ENCODE measurements at regions not wholly inside any gene's neighbourhood (a gene's known extent, or its start where the extent isn't known, plus 50 kb on each side); places are given as distances from the start of the nearest gene placed in this dataset.

GRCh38 chr13:104143760-104144416 lies 1077.7 kb upstream of the SLC10A2 start:
- Histone ChIP-seq H3K9me3 (no peaks in the 10 kb centered on the region), H3K27me3 (no peaks in the 10 kb centered on the region), H3K36me3 (ENCODE audit: low read depth, missing control alignments) (no peaks in the 10 kb centered on the region), H3K4me3 (no peak overlapping the region), H3K4me1 (no peaks in the 10 kb centered on the region), H3K27ac (no peak overlapping the region)
- TF ChIP-seq, protein P1, sequence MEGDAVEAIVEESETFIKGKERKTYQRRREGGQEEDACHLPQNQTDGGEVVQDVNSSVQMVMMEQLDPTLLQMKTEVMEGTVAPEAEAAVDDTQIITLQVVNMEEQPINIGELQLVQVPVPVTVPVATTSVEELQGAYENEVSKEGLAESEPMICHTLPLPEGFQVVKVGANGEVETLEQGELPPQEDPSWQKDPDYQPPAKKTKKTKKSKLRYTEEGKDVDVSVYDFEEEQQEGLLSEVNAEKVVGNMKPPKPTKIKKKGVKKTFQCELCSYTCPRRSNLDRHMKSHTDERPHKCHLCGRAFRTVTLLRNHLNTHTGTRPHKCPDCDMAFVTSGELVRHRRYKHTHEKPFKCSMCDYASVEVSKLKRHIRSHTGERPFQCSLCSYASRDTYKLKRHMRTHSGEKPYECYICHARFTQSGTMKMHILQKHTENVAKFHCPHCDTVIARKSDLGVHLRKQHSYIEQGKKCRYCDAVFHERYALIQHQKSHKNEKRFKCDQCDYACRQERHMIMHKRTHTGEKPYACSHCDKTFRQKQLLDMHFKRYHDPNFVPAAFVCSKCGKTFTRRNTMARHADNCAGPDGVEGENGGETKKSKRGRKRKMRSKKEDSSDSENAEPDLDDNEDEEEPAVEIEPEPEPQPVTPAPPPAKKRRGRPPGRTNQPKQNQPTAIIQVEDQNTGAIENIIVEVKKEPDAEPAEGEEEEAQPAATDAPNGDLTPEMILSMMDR (IDR thresholded peaks at IDR 0.05) = no peak
- DNase-seq = no peak
- intact Hi-C loops (cut with DNase I; ENCODE audit: low total_unique reads) = no loop called here
- 47 to 52% methylated on average over 9 of the region's 9 CpGs for WGBS, 2 donors

DNA sequence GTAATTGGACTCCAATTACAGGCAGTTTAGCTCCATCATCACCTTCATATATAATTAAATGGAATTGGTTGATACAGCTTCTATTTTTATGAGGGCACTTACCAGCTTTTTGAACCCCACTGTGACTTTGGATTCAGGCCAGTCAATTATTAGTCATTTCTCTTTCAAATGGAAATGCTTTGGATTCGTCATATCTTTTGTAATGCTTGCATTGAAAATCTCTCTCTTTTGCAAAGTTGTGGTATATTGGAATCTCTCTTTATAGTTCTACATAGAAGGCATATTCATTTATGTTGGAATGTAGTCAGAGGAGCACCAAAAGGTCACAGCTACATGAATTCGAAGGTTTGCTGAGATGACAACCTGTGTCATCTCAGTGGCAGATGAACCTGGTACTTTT lies 1074.3 kb upstream of the SLC10A2 start:
- intact Hi-C loops (cut with DNase I; ENCODE audit: low total_unique reads) = no loop called here
- no peak overlapping the region for H3K27ac ChIP-seq
- H3K36me3 ChIP-seq (ENCODE audit: low read depth, missing control alignments) = no peaks in the 10 kb centered on the region
- 66 to 90% methylated on average over 2 of the region's 2 CpGs for WGBS, 2 donors
- no peaks in the 10 kb centered on the region for H3K9me3 ChIP-seq
- no peak overlapping the region for H3K4me3 ChIP-seq
- TF ChIP-seq, protein P1 (IDR thresholded peaks at IDR 0.05) = no peak
- TF ChIP-seq POLR2A (IDR thresholded peaks at IDR 0.05) = no peak
- no peaks in the 10 kb centered on the region for H3K4me1 ChIP-seq
- no peaks in the 10 kb centered on the region for H3K27me3 ChIP-seq
- DNase-seq = no peak

GRCh38 chr13:104137416-104137815 lies 1071.2 kb upstream of the SLC10A2 start:
- WGBS, 2 donors = 91 to 92% methylated on average over 6 of the region's 6 CpGs
- Histone ChIP-seq H3K27me3 (no peaks in the 10 kb centered on the region), H3K4me1 (no peaks in the 10 kb centered on the region), H3K4me3 (no peak overlapping the region), H3K27ac (no peak overlapping the region), H3K36me3 (ENCODE audit: low read depth, missing control alignments) (no peaks in the 10 kb centered on the region), H3K9me3 (no peaks in the 10 kb centered on the region)
- DNase-seq = no peak
- intact Hi-C loops (cut with DNase I; ENCODE audit: low total_unique reads) = no loop called here
- TF ChIP-seq, protein P1 (IDR thresholded peaks at IDR 0.05) = no peak
- no peak for TF ChIP-seq POLR2A (IDR thresholded peaks at IDR 0.05)

- WGBS, 2 donors = 64 to 81% methylated on average over 5 of the region's 5 CpGs
- H3K27ac ChIP-seq = no peak overlapping the region
- no peaks in the 10 kb centered on the region for H3K4me1 ChIP-seq
- no peak for DNase-seq
- no peak overlapping the region for H3K4me3 ChIP-seq
- intact Hi-C loops (cut with DNase I; ENCODE audit: low total_unique reads) = no loop called here
- H3K36me3 ChIP-seq (ENCODE audit: low read depth, missing control alignments) = no peaks in the 10 kb centered on the region
- no peak for TF ChIP-seq POLR2A (IDR thresholded peaks at IDR 0.05)
- TF ChIP-seq, protein P1 (IDR thresholded peaks at IDR 0.05) = no peak
- no peaks in the 10 kb centered on the region for H3K9me3 ChIP-seq
- H3K27me3 ChIP-seq = no peaks in the 10 kb centered on the region
These were observed 1066.6 kb upstream of the SLC10A2 start for GRCh38 chr13:104132849-104133248.

DNA sequence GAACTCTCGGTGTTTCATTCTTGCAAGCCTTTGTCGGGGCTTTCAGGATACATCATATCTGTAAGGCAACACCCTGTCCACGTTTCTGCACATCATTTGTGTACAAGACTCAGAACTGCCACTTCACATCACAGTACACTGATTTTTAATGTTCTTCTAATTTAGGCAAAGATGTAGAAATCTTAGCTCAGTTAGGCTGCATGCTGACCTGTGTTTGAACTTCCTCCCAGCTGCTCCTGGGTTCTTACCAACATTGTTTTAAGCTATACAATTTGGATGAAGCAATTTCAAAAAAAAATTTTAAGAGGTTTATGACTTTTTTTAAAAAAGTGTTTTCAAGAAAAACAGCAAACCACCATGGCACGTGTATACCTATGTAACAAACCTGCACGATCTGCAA lies 1047.9 kb upstream of the SLC10A2 start:
- H3K9me3 ChIP-seq = no peaks in the 10 kb centered on the region
- 41 to 47% methylated on average over 5 of the region's 5 CpGs for WGBS, 2 donors
- no peak overlapping the region for H3K27ac ChIP-seq
- H3K4me1 ChIP-seq = no peaks in the 10 kb centered on the region
- H3K27me3 ChIP-seq = no peaks in the 10 kb centered on the region
- intact Hi-C loops (cut with DNase I; ENCODE audit: low total_unique reads) = no loop called here
- H3K4me3 ChIP-seq = no peak overlapping the region
- no peaks in the 10 kb centered on the region for H3K36me3 ChIP-seq (ENCODE audit: low read depth, missing control alignments)
- TF ChIP-seq POLR2A (IDR thresholded peaks at IDR 0.05) = no peak
- TF ChIP-seq, protein P1 (IDR thresholded peaks at IDR 0.05) = no peak
- DNase-seq = no peak
